Thyroid gland (tissue), 4 donors: ENCODE measurements at regions not wholly inside any gene's neighbourhood (a gene's known extent, or its start where the extent isn't known, plus 50 kb on each side); places are given as distances from the start of the nearest gene placed in this dataset.

Source experiments
- POLR2A ChIP-seq, 2 donors: fragments of 450-650 bp; IDR thresholded peaks; one replicate each; pipeline ENCODE4 v1.6.1; 2017; ENCODE audit warnings: antibody characterized with exemption in 2 of 2, mild to moderate bottlenecking in 2 of 2, moderate library complexity in 1 of 2
- TF ChIP-seq, protein P1 (sequence below), 6 experiments: fragments of 200-600 bp in 3 of 6; fragments of 450-650 bp in 3 of 6; sonication (generic) in 3 of 6; IDR thresholded peaks; one replicate each; pipeline ENCODE4 v1.5.1; 2016 to 2019; ENCODE audit warnings: antibody characterized with exemption in 6 of 6, mild to moderate bottlenecking in 2 of 6, inconsistent platforms in 1 of 6, moderate library complexity in 1 of 6

GRCh38 chr9:38181866-38182265, 112.8 kb upstream of the SHB start:
- TF ChIP-seq, protein P1, sequence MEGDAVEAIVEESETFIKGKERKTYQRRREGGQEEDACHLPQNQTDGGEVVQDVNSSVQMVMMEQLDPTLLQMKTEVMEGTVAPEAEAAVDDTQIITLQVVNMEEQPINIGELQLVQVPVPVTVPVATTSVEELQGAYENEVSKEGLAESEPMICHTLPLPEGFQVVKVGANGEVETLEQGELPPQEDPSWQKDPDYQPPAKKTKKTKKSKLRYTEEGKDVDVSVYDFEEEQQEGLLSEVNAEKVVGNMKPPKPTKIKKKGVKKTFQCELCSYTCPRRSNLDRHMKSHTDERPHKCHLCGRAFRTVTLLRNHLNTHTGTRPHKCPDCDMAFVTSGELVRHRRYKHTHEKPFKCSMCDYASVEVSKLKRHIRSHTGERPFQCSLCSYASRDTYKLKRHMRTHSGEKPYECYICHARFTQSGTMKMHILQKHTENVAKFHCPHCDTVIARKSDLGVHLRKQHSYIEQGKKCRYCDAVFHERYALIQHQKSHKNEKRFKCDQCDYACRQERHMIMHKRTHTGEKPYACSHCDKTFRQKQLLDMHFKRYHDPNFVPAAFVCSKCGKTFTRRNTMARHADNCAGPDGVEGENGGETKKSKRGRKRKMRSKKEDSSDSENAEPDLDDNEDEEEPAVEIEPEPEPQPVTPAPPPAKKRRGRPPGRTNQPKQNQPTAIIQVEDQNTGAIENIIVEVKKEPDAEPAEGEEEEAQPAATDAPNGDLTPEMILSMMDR (IDR thresholded peaks at IDR 0.05): no peak
- TF ChIP-seq POLR2A (IDR thresholded peaks at IDR 0.05): no peak
